Neural progenitor cell (in vitro differentiated cells): ENCODE measurements at regions not wholly inside any gene's neighbourhood (a gene's known extent, or its start where the extent isn't known, plus 50 kb on each side); places are given as distances from the start of the nearest gene placed in this dataset.

Source experiments
- DNase-seq: peaks from one replicate; pipeline ENCODE4 v3.0.0-alpha.2; 2016; ENCODE audit warnings: low spot score
- H2AFZ ChIP-seq: fragments of 200-600 bp; sonication (generic); replicated peaks from 2 replicates; pipeline ENCODE4 v1.6.1; 2016; ENCODE audit warnings: antibody characterized with exemption
- H3F3A ChIP-seq: fragments of 200-600 bp; sonication (generic); 2 replicates; pipeline ENCODE4 v1.6.1; 2016; ENCODE audit warnings: antibody characterized with exemption, low read depth
- H3K27ac ChIP-seq: fragments of 200-600 bp; sonication (generic); 2 replicates; pipeline ENCODE4 v1.5.1; 2016; ENCODE audit warnings: mild to moderate bottlenecking
- H3K27me3 ChIP-seq: fragments of 200-600 bp; sonication (generic); 2 replicates; pipeline ENCODE4 v1.6.1; 2016; ENCODE audit warnings: mild to moderate bottlenecking, moderate library complexity
- H3K36me3 ChIP-seq: fragments of 200-600 bp; sonication (generic); 2 replicates; pipeline ENCODE4 v1.5.1; 2016
- H3K4me1 ChIP-seq: fragments of 200-600 bp; sonication (generic); 2 replicates; pipeline ENCODE4 v1.6.1; 2016; ENCODE audit warnings: mixed run types
- H3K4me2 ChIP-seq: fragments of 200-600 bp; sonication (generic); 2 replicates; pipeline ENCODE4 v1.6.1; 2016
- H3K4me3 ChIP-seq: fragments of 200-600 bp; sonication (generic); 2 replicates; pipeline ENCODE4 v1.5.1; 2016
- H3K79me2 ChIP-seq: fragments of 200-600 bp; sonication (generic); 2 replicates; pipeline ENCODE4 v1.6.1; 2016; ENCODE audit warnings: low read depth
- H3K9ac ChIP-seq: fragments of 200-600 bp; sonication (generic); 2 replicates; pipeline ENCODE4 v1.6.1; 2016
- H3K9me3 ChIP-seq: fragments of 200-600 bp; sonication (generic); 2 replicates; pipeline ENCODE4 v1.5.1; 2016; ENCODE audit warnings: low read depth
- H4K20me1 ChIP-seq: fragments of 200-600 bp; sonication (generic); 2 replicates; pipeline ENCODE4 v1.6.1; 2016; ENCODE audit warnings: low read depth
- H3K27ac Mint-ChIP-seq: 3 replicates; pipeline ENCODE4 v1.8.0; 2021; ENCODE audit warnings: mixed read lengths
- H3K27me3 Mint-ChIP-seq: 2 replicates; pipeline ENCODE4 v1.8.0; 2022; ENCODE audit warnings: low read depth, mild to moderate bottlenecking, inconsistent platforms, moderate library complexity, mixed read lengths; ENCODE audit not compliant: insufficient read depth
- H3K36me3 Mint-ChIP-seq: 3 replicates; pipeline ENCODE4 v1.8.0; 2021; ENCODE audit warnings: mixed read lengths
- H3K4me1 Mint-ChIP-seq: 3 replicates; pipeline ENCODE4 v1.8.0; 2021; ENCODE audit warnings: mixed read lengths
- H3K4me3 Mint-ChIP-seq: 3 replicates; pipeline ENCODE4 v1.8.0; 2021; ENCODE audit warnings: mild to moderate bottlenecking, moderate library complexity, mixed read lengths
- H3K9me3 Mint-ChIP-seq: 3 replicates; pipeline ENCODE4 v1.8.0; 2020; ENCODE audit warnings: mixed read lengths
- CTCF ChIP-seq: fragments of 200-600 bp; sonication (generic); IDR thresholded peaks from 2 replicates; pipeline ENCODE4 v1.5.1; 2017; ENCODE audit warnings: antibody characterized with exemption, mild to moderate bottlenecking
- EZH2 ChIP-seq: fragments of 200-600 bp; sonication (generic); IDR thresholded peaks from 2 replicates; pipeline ENCODE4 v1.6.1; 2017; ENCODE audit warnings: antibody characterized with exemption, mild to moderate bottlenecking, moderate library complexity
- EZH2phosphoT487 ChIP-seq: fragments of 200-600 bp; sonication (generic); IDR thresholded peaks from 2 replicates; pipeline ENCODE4 v1.6.1; 2017; ENCODE audit warnings: antibody characterized with exemption

GRCh38 chrX:776061-776460 lies 145.5 kb downstream of the SHOX start:
- Mint-ChIP-seq H3K36me3 (no peaks in the 10 kb centered on the region), H3K4me3 (no peak overlapping the region), H3K4me1 (peaks cover 16% of the 10 kb centered on the region), H3K27me3 (peaks cover 13% of the 10 kb centered on the region), H3K9me3 (no peaks in the 10 kb centered on the region), H3K27ac (no peak overlapping the region)
- no peak overlapping the region for H2AFZ ChIP-seq
- H3K36me3 ChIP-seq: no peaks in the 10 kb centered on the region
- no peaks in the 10 kb centered on the region for H3F3A ChIP-seq
- no peak overlapping the region for H3K27ac ChIP-seq
- DNase-seq: no peak
- H4K20me1 ChIP-seq: no peaks in the 10 kb centered on the region
- no peak for TF ChIP-seq CTCF
- TF ChIP-seq EZH2: no peak
- no peak for TF ChIP-seq EZH2phosphoT487
- H3K9ac ChIP-seq: no peak overlapping the region
- no peaks in the 10 kb centered on the region for H3K79me2 ChIP-seq
- no peak overlapping the region for H3K4me3 ChIP-seq
- H3K27me3 ChIP-seq: peaks cover 1% of the 10 kb centered on the region
- H3K4me2 ChIP-seq: no peak overlapping the region
- H3K9me3 ChIP-seq: no peaks in the 10 kb centered on the region
- H3K4me1 ChIP-seq: peaks cover under 1% of the 10 kb centered on the region

- no peaks in the 10 kb centered on the region for H3K79me2 ChIP-seq
- peaks cover 13% of the 10 kb centered on the region for H3K27me3 Mint-ChIP-seq
- TF ChIP-seq EZH2phosphoT487 (no peak), CTCF (no peak), EZH2 (no peak)
- no peak overlapping the region for H3K27ac Mint-ChIP-seq
- H3K9ac ChIP-seq: no peak overlapping the region
- no peaks in the 10 kb centered on the region for H3K9me3 ChIP-seq
- peak overlapping the region; percentile 50 for H3K4me3 Mint-ChIP-seq
- no peaks in the 10 kb centered on the region for H3F3A ChIP-seq
- H3K9me3 Mint-ChIP-seq: no peaks in the 10 kb centered on the region
- no peak for DNase-seq
- no peak overlapping the region for H3K4me2 ChIP-seq
- no peak overlapping the region for H3K27ac ChIP-seq
- H3K36me3 ChIP-seq: no peaks in the 10 kb centered on the region
- H3K27me3 ChIP-seq: no peaks in the 10 kb centered on the region
- peaks cover 15% of the 10 kb centered on the region for H3K4me1 Mint-ChIP-seq
- no peak overlapping the region for H3K4me3 ChIP-seq
- H2AFZ ChIP-seq: no peak overlapping the region
- peaks cover 6% of the 10 kb centered on the region for H3K4me1 ChIP-seq
- no peaks in the 10 kb centered on the region for H4K20me1 ChIP-seq
- no peaks in the 10 kb centered on the region for H3K36me3 Mint-ChIP-seq
Measured at GRCh38 chrX:774536-774935, 143.9 kb downstream of the SHOX start.

DNA sequence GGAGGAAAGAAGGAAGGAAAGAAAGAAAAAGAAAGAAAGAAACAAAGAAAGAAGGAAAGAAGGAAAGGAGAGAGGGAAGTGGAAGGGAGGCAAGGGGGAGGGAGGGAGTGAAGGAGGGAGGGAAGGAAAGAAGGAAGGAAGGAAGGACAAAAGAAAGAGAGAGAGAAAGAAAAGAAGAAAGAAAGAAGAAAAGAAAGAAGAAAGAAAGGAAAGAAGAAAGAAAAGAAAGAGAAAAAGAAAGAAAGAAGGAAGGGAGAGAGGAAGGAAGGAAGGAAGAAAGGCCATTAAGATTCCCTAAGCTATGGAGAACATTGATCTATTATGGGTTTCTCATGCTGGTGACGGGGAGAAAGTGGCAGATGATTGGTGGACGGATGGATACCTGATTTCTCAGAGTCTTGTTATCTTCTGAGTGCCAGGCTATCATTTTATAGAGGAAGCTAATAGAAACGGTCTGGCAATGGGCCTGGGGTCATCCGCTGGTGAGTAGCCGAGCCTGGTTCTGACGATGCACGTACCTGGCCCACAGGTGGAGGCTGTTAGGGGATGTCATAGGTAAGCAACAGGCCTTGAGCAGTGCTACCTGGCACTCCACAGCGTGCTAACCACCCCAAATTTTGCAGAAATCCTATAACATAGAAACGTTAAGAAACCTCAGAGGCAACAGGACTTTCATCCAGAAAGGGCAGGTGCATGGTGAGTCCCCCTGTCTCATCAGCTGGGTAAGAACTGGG lies 142.9 kb downstream of the SHOX start:
- Mint-ChIP-seq H3K36me3 (no peaks in the 10 kb centered on the region), H3K4me1 (peaks cover 15% of the 10 kb centered on the region), H3K4me3 (no peak overlapping the region), H3K27ac (no peak overlapping the region), H3K9me3 (no peaks in the 10 kb centered on the region), H3K27me3 (peaks cover 13% of the 10 kb centered on the region)
- no peak overlapping the region for H3K27ac ChIP-seq
- H3K4me2 ChIP-seq: no peak overlapping the region
- no peaks in the 10 kb centered on the region for H3K36me3 ChIP-seq
- no peak overlapping the region for H3K4me3 ChIP-seq
- H3K27me3 ChIP-seq: no peaks in the 10 kb centered on the region
- DNase-seq: no peak
- TF ChIP-seq EZH2 (no peak), CTCF (no peak), EZH2phosphoT487 (no peak)
- no peak overlapping the region for H2AFZ ChIP-seq
- H3K9ac ChIP-seq: no peak overlapping the region
- H3K79me2 ChIP-seq: no peaks in the 10 kb centered on the region
- peaks cover 6% of the 10 kb centered on the region for H3F3A ChIP-seq
- no peaks in the 10 kb centered on the region for H4K20me1 ChIP-seq
- no peaks in the 10 kb centered on the region for H3K9me3 ChIP-seq
- peaks cover 12% of the 10 kb centered on the region for H3K4me1 ChIP-seq
